Liver (tissue), 8 donors: ENCODE measurements at regions not wholly inside any gene's neighbourhood (a gene's known extent, or its start where the extent isn't known, plus 50 kb on each side); places are given as distances from the start of the nearest gene placed in this dataset.
A peak's percentile ranks its signal among the peaks of the same experiment; 100 is the strongest.
"Not testable (repeated sequence)": the region's sequence is repeated elsewhere in the genome, so short reads cannot be mapped to it uniquely, and the experiment has no call there.

Experiments used
- DNase-seq: peaks from one replicate; pipeline ENCODE4 v3.0.0-alpha.2; 2017; ENCODE audit warnings: low spot score
- H3K27ac ChIP-seq, 2 donors: one replicate each; pipeline ENCODE4 v1.7.0; 2013; ENCODE audit warnings: inconsistent platforms in 2 of 2, low read length in 2 of 2, control low read depth in 1 of 2, low read depth in 1 of 2, mild to moderate bottlenecking in 1 of 2
- H3K27me3 ChIP-seq, 4 donors: one replicate each; pipeline versions ENCODE4 v1.6.1 to v1.7.0; 2013; ENCODE audit warnings: low read length in 3 of 4, inconsistent platforms in 1 of 4, mild to moderate bottlenecking in 1 of 4, moderate library complexity in 1 of 4; ENCODE audit not compliant: control insufficient read depth in 4 of 4, insufficient read depth in 4 of 4
- H3K36me3 ChIP-seq, 4 donors: one replicate each; pipeline versions ENCODE4 v1.6.1 to v1.7.0; 2013; ENCODE audit warnings: low read length in 3 of 4, mild to moderate bottlenecking in 3 of 4, low read depth in 1 of 4, moderate library complexity in 1 of 4; ENCODE audit not compliant: control insufficient read depth in 4 of 4, insufficient read depth in 3 of 4
- H3K4me1 ChIP-seq, 4 donors: one replicate each; pipeline versions ENCODE4 v1.6.1 to v1.7.0; 2013; ENCODE audit warnings: low read length in 3 of 4, mild to moderate bottlenecking in 3 of 4, moderate library complexity in 1 of 4; ENCODE audit not compliant: control insufficient read depth in 4 of 4, insufficient read depth in 4 of 4
- H3K4me3 ChIP-seq, 3 donors: one replicate each; pipeline versions ENCODE4 v1.6.1 to v1.7.0; 2013; ENCODE audit warnings: low read length in 3 of 3, control low read depth in 1 of 3, low read depth in 1 of 3, mild to moderate bottlenecking in 1 of 3
- H3K9ac ChIP-seq, 2 donors: one replicate each; pipeline ENCODE4 v1.7.0; 2013; ENCODE audit warnings: low read length in 2 of 2, mild to moderate bottlenecking in 2 of 2, moderate library complexity in 2 of 2, control low read depth in 1 of 2, low read depth in 1 of 2
- H3K9me3 ChIP-seq, 4 donors: one replicate each; pipeline versions ENCODE4 v1.6.1 to v1.7.0; 2013; ENCODE audit warnings: low read length in 3 of 4; ENCODE audit not compliant: control insufficient read depth in 4 of 4
- EGR1 ChIP-seq, 2 donors: IDR thresholded peaks; 2 replicates each; pipeline ENCODE4 v1.6.1; 2016 to 2018; ENCODE audit warnings: antibody characterized with exemption in 2 of 2, low read depth in 2 of 2
- FOXA1 ChIP-seq: IDR thresholded peaks from 2 replicates; pipeline ENCODE4 v1.6.1; 2016; ENCODE audit warnings: antibody characterized with exemption
- FOXA2 ChIP-seq: IDR thresholded peaks from 2 replicates; pipeline ENCODE4 v1.6.1; 2016; ENCODE audit warnings: antibody characterized with exemption
- GABPA ChIP-seq, 2 donors: IDR thresholded peaks in 1 of 2; conservative IDR thresholded peaks in 1 of 2; 2 replicates each; pipeline ENCODE4 v1.6.1; 2016; ENCODE audit warnings: antibody characterized with exemption in 2 of 2, mild to moderate bottlenecking in 1 of 2, moderate library complexity in 1 of 2
- HNF4G ChIP-seq: IDR thresholded peaks from 2 replicates; pipeline ENCODE4 v1.6.1; 2016; ENCODE audit warnings: antibody characterized with exemption
- JUND ChIP-seq, 2 donors: IDR thresholded peaks; 2 replicates each; pipeline ENCODE4 v1.6.1; 2016; ENCODE audit warnings: antibody characterized with exemption in 2 of 2
- NR2F2 ChIP-seq: IDR thresholded peaks from 2 replicates; pipeline ENCODE4 v1.6.1; 2016; ENCODE audit warnings: antibody characterized with exemption
- RAD21 ChIP-seq, 2 donors: IDR thresholded peaks; 2 replicates each; pipeline ENCODE4 v1.6.1; 2016; ENCODE audit warnings: antibody characterized with exemption in 2 of 2, mild to moderate bottlenecking in 2 of 2
- RXRA ChIP-seq, 2 donors: IDR thresholded peaks; 2 replicates each; pipeline ENCODE4 v1.6.1; 2017 to 2018; ENCODE audit warnings: antibody characterized with exemption in 2 of 2, mild to moderate bottlenecking in 1 of 2
- YY1 ChIP-seq: IDR thresholded peaks from 2 replicates; pipeline ENCODE4 v1.6.1; 2016; ENCODE audit warnings: antibody characterized with exemption, mild to moderate bottlenecking
- WGBS: extraction: QIAGEN DNeasy Blood & Tissue Kit; methylation state at CpG from one replicate; pipeline ENCODE4 v1.1.7; 2013; 5-methylcytosine and 5-hydroxymethylcytosine counted together
- TF ChIP-seq, protein P1 (sequence below): IDR thresholded peaks from 2 replicates; pipeline ENCODE4 v1.6.1; 2016; ENCODE audit warnings: antibody characterized with exemption
- TF ChIP-seq, protein P2 (sequence below): fragments of 150-350 bp; IDR thresholded peaks from 2 replicates; pipeline ENCODE4 v1.5.1; 2017; ENCODE audit warnings: improper control_type of control experiment, low read depth, low read length; ENCODE audit not compliant: missing input control
- TF ChIP-seq, protein P3 (sequence below): IDR thresholded peaks from 2 replicates; pipeline ENCODE4 v1.6.1; 2016; ENCODE audit warnings: antibody characterized with exemption
- TF ChIP-seq, protein P4 (sequence below): IDR thresholded peaks from 2 replicates; pipeline ENCODE4 v1.6.1; 2016; ENCODE audit warnings: antibody characterized with exemption, mild to moderate bottlenecking
- donor health status: healthy.
- donor health status: healthy.
- donor health status: healthy.
- donor health status: healthy.
- donor health status: healthy.

DNA sequence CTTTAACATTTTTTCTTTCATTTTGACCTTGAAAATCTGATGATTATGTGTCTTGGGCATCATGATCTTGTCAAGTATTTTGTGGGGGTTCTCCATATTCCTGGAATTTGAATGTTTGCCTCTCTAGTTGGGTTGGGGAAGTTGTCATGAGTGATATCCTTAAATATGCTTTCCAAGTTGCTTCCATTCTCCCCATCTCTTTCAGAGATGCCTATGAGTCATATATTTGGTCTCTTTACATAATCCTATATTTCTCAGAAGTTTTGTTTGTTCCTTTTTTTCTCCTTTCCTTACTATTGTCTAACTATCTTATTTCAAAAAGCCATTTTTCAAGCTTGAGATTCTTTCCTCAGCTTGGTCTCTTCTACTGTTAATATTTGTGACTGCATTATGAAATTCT, 69.0 kb upstream of the CCDC80 start:
- H3K4me1 ChIP-seq: no peaks in the 10 kb centered on the region
- H3K9me3 ChIP-seq: no peaks in the 10 kb centered on the region
- no peak overlapping the region for H3K9ac ChIP-seq
- H3K27ac ChIP-seq: no peak overlapping the region
- peaks cover 0 to 2% (median 0%) of the 10 kb centered on the region in 4 donors for H3K27me3 ChIP-seq
- TF ChIP-seq YY1 (no peak), EGR1 (IDR thresholded peaks at IDR 0.05; ENCODE audit: low read depth in 2 of 2) (no peak), RXRA (IDR thresholded peaks at IDR 0.05) (no peak), RAD21 (IDR thresholded peaks at IDR 0.05) (no peak), FOXA1 (no peak), JUND (IDR thresholded peaks at IDR 0.05) (no peak), HNF4G (no peak), GABPA (IDR thresholded peaks at IDR 0.05 in 1 of 2, conservative IDR thresholded peaks at IDR 0.05 in 1 of 2) (no peak), NR2F2 (no peak)
- TF ChIP-seq, protein P1, sequence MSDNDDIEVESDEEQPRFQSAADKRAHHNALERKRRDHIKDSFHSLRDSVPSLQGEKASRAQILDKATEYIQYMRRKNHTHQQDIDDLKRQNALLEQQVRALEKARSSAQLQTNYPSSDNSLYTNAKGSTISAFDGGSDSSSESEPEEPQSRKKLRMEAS: no peak
- TF ChIP-seq, protein P2, sequence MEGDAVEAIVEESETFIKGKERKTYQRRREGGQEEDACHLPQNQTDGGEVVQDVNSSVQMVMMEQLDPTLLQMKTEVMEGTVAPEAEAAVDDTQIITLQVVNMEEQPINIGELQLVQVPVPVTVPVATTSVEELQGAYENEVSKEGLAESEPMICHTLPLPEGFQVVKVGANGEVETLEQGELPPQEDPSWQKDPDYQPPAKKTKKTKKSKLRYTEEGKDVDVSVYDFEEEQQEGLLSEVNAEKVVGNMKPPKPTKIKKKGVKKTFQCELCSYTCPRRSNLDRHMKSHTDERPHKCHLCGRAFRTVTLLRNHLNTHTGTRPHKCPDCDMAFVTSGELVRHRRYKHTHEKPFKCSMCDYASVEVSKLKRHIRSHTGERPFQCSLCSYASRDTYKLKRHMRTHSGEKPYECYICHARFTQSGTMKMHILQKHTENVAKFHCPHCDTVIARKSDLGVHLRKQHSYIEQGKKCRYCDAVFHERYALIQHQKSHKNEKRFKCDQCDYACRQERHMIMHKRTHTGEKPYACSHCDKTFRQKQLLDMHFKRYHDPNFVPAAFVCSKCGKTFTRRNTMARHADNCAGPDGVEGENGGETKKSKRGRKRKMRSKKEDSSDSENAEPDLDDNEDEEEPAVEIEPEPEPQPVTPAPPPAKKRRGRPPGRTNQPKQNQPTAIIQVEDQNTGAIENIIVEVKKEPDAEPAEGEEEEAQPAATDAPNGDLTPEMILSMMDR: no peak
- TF ChIP-seq, protein P3, sequence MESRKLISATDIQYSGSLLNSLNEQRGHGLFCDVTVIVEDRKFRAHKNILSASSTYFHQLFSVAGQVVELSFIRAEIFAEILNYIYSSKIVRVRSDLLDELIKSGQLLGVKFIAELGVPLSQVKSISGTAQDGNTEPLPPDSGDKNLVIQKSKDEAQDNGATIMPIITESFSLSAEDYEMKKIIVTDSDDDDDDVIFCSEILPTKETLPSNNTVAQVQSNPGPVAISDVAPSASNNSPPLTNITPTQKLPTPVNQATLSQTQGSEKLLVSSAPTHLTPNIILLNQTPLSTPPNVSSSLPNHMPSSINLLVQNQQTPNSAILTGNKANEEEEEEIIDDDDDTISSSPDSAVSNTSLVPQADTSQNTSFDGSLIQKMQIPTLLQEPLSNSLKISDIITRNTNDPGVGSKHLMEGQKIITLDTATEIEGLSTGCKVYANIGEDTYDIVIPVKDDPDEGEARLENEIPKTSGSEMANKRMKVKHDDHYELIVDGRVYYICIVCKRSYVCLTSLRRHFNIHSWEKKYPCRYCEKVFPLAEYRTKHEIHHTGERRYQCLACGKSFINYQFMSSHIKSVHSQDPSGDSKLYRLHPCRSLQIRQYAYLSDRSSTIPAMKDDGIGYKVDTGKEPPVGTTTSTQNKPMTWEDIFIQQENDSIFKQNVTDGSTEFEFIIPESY: no peak
- no peak overlapping the region for H3K4me3 ChIP-seq
- no peak for DNase-seq
- no peaks in the 10 kb centered on the region for H3K36me3 ChIP-seq

DNA sequence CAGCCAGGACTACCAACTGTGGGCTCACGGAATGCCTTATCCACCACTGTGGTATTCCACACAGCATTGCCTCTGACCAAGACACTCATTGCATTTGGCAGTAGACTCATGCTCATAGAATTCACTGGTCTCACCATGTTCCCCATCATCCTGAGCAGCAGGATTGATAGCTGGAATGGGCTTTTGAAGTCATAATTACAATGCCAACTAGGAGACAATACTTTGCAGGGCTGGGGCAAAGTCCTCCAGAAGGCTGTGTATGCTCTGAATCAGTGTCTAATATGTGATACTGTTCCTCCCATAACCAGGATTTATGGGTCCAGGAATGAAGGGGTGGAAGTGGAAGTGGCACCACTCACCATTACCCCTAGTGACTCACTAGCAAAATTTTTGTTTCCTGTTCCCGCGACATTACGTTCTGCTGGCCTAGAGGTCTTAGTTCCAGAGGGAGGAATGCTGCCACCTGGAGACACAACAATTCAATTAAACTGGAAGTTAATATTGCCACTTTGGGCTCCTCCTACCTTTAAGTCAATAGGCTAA, 58.6 kb upstream of the CCDC80 start:
- no peaks in the 10 kb centered on the region for H3K36me3 ChIP-seq
- TF ChIP-seq FOXA1 (no peak), FOXA2 (no peak), NR2F2 (no peak), HNF4G (no peak)
- TF ChIP-seq, protein P1: no peak
- TF ChIP-seq, protein P4, sequence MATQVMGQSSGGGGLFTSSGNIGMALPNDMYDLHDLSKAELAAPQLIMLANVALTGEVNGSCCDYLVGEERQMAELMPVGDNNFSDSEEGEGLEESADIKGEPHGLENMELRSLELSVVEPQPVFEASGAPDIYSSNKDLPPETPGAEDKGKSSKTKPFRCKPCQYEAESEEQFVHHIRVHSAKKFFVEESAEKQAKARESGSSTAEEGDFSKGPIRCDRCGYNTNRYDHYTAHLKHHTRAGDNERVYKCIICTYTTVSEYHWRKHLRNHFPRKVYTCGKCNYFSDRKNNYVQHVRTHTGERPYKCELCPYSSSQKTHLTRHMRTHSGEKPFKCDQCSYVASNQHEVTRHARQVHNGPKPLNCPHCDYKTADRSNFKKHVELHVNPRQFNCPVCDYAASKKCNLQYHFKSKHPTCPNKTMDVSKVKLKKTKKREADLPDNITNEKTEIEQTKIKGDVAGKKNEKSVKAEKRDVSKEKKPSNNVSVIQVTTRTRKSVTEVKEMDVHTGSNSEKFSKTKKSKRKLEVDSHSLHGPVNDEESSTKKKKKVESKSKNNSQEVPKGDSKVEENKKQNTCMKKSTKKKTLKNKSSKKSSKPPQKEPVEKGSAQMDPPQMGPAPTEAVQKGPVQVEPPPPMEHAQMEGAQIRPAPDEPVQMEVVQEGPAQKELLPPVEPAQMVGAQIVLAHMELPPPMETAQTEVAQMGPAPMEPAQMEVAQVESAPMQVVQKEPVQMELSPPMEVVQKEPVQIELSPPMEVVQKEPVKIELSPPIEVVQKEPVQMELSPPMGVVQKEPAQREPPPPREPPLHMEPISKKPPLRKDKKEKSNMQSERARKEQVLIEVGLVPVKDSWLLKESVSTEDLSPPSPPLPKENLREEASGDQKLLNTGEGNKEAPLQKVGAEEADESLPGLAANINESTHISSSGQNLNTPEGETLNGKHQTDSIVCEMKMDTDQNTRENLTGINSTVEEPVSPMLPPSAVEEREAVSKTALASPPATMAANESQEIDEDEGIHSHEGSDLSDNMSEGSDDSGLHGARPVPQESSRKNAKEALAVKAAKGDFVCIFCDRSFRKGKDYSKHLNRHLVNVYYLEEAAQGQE: no peak
- H3K27ac ChIP-seq: no peak overlapping the region
- no peak overlapping the region for H3K9ac ChIP-seq
- WGBS: 76% methylated on average over 4 of the region's 4 CpGs
- DNase-seq: no peak
- H3K9me3 ChIP-seq: no peaks in the 10 kb centered on the region
- H3K4me1 ChIP-seq: no peaks in the 10 kb centered on the region
- H3K27me3 ChIP-seq: no peaks in the 10 kb centered on the region
- no peak overlapping the region for H3K4me3 ChIP-seq

DNA sequence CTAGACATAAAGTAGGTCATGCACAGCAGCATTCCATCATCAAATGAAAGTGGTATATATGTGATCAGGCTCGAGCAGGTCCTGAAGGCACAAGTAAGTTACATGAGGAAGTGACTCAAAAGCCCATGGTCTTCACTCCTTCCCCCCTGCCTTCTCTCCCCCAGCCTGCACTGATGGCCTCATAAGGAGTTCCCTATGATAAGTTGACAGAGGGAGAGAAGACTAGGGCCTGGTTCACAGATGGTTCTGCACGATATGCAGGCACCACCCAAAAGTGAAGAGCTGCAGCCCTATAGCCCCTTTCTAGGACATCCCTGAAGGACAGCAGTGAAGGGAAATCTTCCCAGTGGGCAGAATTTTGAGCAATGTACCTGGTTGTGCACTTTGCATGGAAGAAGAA, 57.5 kb upstream of the CCDC80 start:
- WGBS: 64% methylated on average over 2 of the region's 2 CpGs
- not testable (repeated sequence) for H3K36me3 ChIP-seq, H3K27me3 ChIP-seq, H3K4me1 ChIP-seq, H3K4me3 ChIP-seq, H3K9me3 ChIP-seq, H3K27ac ChIP-seq, H3K9ac ChIP-seq
- peak; percentile 36 for DNase-seq

DNA sequence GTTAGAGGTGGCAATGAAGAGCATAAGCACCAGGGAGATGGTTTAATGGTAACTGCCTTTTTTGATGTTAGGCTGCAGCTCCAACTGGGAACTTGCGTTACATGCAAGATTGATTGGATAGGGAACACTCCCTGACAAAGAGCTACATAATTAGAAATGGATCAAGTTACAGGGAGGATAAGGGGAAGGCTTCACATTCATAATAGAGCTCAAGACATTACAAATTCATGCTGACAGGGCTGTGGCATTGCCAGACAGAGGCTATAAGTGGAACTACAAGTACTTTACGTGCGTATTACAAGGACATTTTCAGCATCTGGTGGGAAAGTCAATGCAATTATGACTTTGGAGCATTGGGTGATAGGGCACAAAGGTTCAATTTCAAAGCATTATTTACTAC, 55.3 kb upstream of the CCDC80 start:
- H3K4me3 ChIP-seq, H3K9ac ChIP-seq, H3K27ac ChIP-seq, H3K36me3 ChIP-seq, H3K4me1 ChIP-seq, H3K9me3 ChIP-seq, H3K27me3 ChIP-seq, DNase-seq: not testable (repeated sequence)
- 88% methylated on average over 3 of the region's 3 CpGs for WGBS
